ENCODE measurements at regions not wholly inside any gene's neighbourhood (a gene's known extent, or its start where the extent isn't known, plus 50 kb on each side); places are given as distances from the start of the nearest gene placed in this dataset.

GRCh38 chr1:29725262-29725661 lies 488.9 kb downstream of the PTPRU start:
- TF ChIP-seq CTCF (IDR thresholded peaks at IDR 0.05) (no peak), POLR2A (IDR thresholded peaks at IDR 0.05) (no peak), POLR2AphosphoS5 (IDR thresholded peaks at IDR 0.05) (no peak)
